H54 (cell line): ENCODE measurements at regions not wholly inside any gene's neighbourhood (a gene's known extent, or its start where the extent isn't known, plus 50 kb on each side); places are given as distances from the start of the nearest gene placed in this dataset.
A peak's percentile ranks its signal among the peaks of the same experiment; 100 is the strongest.

Source experiments
- DNase-seq: peaks from one replicate; pipeline ENCODE4 v3.0.0; 2011; ENCODE audit warnings: low spot score, mixed read lengths; ENCODE audit not compliant: insufficient read length
- FAIRE-seq: peaks from 3 replicates; lab custom pipeline; 2011; peaks lifted over from hg19 to GRCh38; lab: Jason Lieb, UNC
- POLR2A ChIP-seq: IDR thresholded peaks from 2 replicates; pipeline ENCODE4 v1.6.1; 2011; ENCODE audit warnings: low read depth, mild to moderate bottlenecking, low read length

DNA sequence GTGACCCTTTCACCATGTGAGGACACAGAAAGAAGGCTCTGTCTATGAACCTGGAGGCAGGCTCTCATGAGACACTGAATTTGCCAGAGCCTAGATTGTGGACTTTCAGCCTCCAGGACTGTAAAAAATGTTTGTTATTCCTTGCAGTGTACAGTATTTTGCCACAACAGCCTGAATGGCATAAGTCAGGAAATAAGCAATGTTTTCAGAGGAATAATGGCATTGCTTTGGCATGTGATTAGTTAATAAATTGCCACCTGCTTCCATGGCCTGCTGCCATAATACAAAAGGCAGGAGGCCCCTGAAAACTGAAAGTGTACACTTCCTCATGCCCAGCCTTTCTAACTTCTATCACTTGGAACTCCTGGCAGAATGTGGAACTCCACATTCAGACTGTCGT lies 408.1 kb downstream of the GADD45G start:
- FAIRE-seq = no peak
- TF ChIP-seq POLR2A = no peak
- no peak for DNase-seq

DNA sequence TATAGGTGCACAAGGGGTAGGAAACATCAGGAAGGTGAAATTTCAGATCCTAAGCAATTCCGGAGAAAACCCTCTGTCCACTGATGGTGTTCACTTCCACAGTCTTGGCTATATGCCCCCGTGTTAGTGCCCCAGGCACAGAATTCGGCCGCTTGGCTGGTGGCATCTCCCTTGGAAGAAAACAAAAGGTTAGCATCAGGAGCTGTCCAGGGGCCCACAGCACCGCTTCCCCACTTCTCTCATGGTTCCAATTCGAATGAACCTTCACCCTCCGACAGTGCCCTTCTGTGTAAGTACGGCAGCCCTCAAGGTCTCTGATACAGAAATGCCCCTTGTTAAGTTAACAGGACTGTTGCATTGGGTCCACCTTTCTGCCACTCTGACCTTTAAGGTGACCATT lies 409.0 kb downstream of the GADD45G start:
- no peak for FAIRE-seq
- no peak for DNase-seq
- TF ChIP-seq POLR2A = no peak

GRCh38 chr9:90014421-90014820 lies 409.6 kb downstream of the GADD45G start:
- no peak for FAIRE-seq
- TF ChIP-seq POLR2A = no peak
- DNase-seq = no peak

GRCh38 chr9:90016272-90016671 lies 411.5 kb downstream of the GADD45G start:
- DNase-seq (no peak), FAIRE-seq (no peak)
- no peak for TF ChIP-seq POLR2A

GRCh38 chr9:90017679-90018078 lies 412.9 kb downstream of the GADD45G start:
- DNase-seq (no peak), FAIRE-seq (no peak)
- TF ChIP-seq POLR2A = no peak

GRCh38 chr9:90018688-90019087 lies 413.9 kb downstream of the GADD45G start:
- TF ChIP-seq POLR2A = no peak
- FAIRE-seq (no peak), DNase-seq (no peak)

DNA sequence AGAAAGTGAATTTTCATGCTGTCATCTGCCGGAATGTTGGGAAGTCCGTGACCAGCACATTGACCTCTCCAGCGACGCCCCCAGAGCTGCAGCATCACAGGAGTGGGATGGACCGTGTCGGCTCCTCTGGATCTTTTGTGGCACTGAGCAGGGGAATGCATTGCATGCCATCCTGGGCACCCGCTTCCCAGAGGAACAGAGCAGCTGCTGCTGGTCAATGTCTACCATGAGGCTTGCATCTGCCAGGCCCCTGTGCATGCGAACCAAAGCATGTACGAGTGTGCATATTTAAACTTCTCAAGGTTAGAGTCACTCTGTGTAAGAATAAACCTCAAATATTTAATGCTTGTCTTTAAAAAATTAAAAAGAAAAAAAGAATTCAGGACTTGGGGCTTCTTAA lies 414.8 kb downstream of the GADD45G start:
- no peak for TF ChIP-seq POLR2A
- no peak for FAIRE-seq
- DNase-seq = no peak

GRCh38 chr9:90020276-90020871 lies 415.6 kb downstream of the GADD45G start:
- DNase-seq (no peak), FAIRE-seq (no peak)
- no peak for TF ChIP-seq POLR2A

DNA sequence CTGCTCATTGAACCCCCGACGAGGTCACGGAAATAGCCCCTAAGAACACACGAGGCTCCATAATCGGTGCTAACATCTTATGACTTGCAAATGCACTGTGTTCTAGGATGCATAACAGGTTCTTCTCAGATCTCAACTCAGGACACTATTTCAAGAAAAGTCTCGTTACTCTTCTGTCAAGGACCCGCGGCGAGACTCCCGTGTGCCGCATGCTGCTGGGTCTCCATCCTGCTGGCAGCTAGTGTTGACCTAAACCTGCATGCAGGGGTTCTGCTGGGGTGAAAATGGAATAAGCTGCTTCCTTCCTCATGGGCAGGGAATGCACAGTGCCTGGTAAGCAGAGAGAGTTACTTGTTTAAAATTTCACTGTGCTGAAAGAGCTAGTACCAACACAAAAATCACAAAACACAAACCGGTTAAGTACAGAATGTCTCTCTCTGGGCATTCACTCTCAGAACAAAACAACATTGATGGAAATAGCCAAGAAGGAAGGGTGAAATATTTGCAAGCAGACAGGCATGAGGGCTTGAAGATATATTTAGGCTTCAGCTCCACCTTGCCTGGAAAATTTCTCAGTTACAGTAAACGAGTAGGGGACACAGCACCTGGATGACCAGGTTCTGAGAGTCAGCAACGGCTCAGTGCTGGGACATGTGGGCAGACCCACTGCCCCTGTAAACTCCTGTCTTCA lies 416.5 kb downstream of the GADD45G start:
- no peak for DNase-seq
- TF ChIP-seq POLR2A = no peak
- no peak for FAIRE-seq

- FAIRE-seq (no peak), DNase-seq (no peak)
- no peak for TF ChIP-seq POLR2A
Measured at GRCh38 chr9:90022474-90022873, 417.7 kb downstream of the GADD45G start.

DNA sequence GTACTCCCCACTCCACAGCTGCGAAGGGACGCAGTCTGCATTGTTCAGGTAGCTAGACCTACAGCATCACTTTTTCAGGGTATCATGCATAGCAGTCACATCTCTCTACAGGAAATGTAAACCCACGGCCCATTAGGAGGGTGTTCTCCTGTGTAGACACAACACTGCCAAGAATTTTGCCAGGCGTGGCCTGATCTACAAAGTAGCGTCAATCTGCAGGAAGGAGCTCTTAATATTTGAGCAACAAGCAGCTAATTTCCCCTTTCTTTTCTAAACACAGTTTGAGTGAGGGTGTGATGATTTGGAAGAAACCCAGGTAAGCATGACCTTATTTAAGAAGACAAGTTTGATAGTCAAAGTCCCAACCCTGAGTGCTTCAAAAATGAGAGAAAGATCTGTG lies 419.0 kb downstream of the GADD45G start:
- FAIRE-seq (no peak), DNase-seq (no peak)
- no peak for TF ChIP-seq POLR2A

DNA sequence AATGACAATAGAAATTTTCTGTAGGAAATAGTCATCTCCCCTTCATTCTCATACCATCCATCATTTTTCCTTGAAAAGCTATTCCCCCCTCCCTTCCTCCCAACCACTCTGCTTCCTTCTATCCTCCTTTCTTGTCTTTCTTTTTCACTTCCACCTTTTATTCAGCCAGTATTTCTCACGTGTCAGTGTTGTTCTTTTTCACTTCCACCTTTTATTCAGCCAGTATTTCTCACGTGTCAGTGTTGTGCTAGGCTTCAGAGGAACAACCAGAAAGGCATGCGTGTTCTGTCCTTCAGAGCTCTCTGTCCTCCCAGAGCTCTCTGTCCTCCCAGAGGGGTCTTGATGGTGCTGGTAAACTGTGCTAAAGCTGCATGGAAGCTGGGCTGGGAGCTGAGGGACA lies 419.6 kb downstream of the GADD45G start:
- FAIRE-seq (no peak), DNase-seq (no peak)

DNA sequence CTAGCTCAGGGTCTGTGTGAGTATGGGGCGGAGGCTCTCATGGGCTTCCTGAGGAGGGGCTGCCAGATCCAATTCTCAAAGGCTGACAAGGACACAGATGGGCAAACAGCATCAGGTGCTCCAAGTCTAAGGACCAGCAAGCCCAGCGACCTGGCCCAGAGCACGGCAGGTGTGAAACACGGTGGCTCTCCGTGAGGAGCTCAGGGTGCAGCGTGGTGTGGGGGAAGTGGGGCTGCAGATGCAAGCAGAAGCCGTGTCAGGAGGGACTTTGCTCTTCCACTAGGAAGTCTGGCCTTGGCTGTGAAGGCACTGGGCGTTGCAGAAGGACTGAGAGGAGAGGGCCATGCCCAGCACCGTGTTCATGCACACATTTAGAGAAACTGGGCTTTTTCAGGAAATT lies 420.0 kb downstream of the GADD45G start:
- no peak for FAIRE-seq
- no peak for DNase-seq
- no peak for TF ChIP-seq POLR2A

More for the DNA sequence above, 419.6 kb downstream of the GADD45G start:
- no peak for TF ChIP-seq POLR2A

GRCh38 chr9:90025816-90026215 lies 421.0 kb downstream of the GADD45G start:
- DNase-seq (peak; percentile 32), FAIRE-seq (no peak)
- TF ChIP-seq POLR2A = no peak

DNA sequence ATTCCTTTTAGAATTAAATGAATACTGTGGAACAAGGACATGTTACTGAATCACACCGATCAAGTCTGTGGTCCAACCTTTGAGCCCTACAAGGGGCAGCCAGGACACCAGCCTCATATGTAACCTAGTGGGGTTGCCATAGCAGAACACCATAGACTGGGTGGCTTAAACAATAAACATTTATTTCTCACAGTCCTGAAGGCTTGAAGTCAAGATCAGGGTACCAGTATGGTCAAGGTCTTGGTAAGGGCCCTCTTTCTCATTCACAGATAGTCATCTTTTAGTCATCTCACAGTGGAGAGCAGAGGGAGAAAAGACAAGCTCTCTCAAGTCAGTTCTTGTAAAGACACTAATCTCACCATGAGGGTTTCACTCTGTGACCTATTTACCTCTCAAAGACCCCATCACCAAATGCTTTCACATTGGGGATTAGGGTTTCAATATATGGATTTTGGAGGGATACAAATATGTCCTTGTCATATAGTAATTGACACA lies 422.5 kb downstream of the GADD45G start:
- DNase-seq (no peak), FAIRE-seq (no peak)
- no peak for TF ChIP-seq POLR2A
